ENCODE measurements at regions not wholly inside any gene's neighbourhood (a gene's known extent, or its start where the extent isn't known, plus 50 kb on each side); places are given as distances from the start of the nearest gene placed in this dataset.
"Not testable (repeated sequence)": the region's sequence is repeated elsewhere in the genome, so short reads cannot be mapped to it uniquely, and the experiment has no call there.

- no peaks in the 10 kb centered on the region for H3K36me3 Mint-ChIP-seq
- peaks cover 4 to 5% of the 10 kb centered on the region in 2 donors for H3K9me3 Mint-ChIP-seq
- no peak overlapping the region for H3K27ac Mint-ChIP-seq
- H3K4me3 Mint-ChIP-seq = no peak overlapping the region
- ATAC-seq (replicated peaks) (no peak), DNase-seq (no peak)
- H3K27me3 Mint-ChIP-seq = peaks cover 11 to 20% of the 10 kb centered on the region in 2 donors
- H3K4me1 Mint-ChIP-seq = no peaks in the 10 kb centered on the region
Observed at GRCh38 chr12:91455321-91455720, 272.7 kb upstream of the DCN start.

DNA sequence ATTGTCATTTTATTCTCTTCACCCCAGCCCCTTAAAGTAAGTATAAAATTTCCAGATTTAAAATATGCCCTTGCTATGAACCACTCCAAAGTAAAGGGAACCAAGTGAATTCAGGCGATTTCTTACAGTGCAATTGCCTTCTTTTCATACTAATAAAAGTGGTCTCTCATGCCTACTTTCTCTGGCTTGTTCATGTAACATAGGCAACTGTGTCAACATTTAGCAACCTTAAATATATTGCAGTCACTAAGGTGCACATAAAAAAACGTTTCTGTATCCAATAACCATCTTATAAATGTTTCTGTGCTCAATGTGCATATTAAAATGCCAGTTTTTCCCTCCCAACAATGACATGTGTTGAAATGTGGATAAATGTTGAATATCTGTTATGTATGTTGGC lies 271.6 kb upstream of the DCN start:
- DNase-seq = no peak
- Mint-ChIP-seq H3K4me3 (no peak overlapping the region), H3K27ac (no peak overlapping the region), H3K4me1 (no peaks in the 10 kb centered on the region), H3K36me3 (no peaks in the 10 kb centered on the region), H3K27me3 (peaks cover 11 to 20% of the 10 kb centered on the region in 2 donors), H3K9me3 (peaks cover 4 to 5% of the 10 kb centered on the region in 2 donors)
- ATAC-seq (replicated peaks) = no peak

DNA sequence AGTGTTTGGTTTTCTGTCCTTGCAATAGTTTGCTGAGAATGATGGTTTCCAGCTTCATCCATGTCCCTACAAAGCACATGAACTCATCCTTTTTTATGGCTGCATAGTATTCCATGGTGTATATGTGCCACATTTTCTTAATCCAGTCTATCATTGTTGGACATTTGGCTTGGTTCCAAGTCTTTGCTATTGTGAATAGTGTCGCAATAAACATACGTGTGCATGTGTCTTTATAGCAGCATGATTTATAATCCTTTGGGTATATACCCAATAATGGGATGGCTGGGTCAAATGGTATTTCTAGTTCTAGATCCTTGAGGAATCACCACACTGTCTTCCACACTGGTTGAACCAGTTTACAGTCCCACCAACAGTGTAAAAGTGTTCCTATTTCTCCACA lies 269.8 kb upstream of the DCN start:
- H3K9me3 Mint-ChIP-seq; H3K4me3 Mint-ChIP-seq; DNase-seq; H3K36me3 Mint-ChIP-seq; ATAC-seq (replicated peaks); H3K27ac Mint-ChIP-seq; H3K4me1 Mint-ChIP-seq: not testable (repeated sequence)
- H3K27me3 Mint-ChIP-seq = peaks cover 6 to 15% of the 10 kb centered on the region in 2 donors

GRCh38 chr12:91441993-91442952 lies 259.7 kb upstream of the DCN start:
- peaks cover 8 to 11% of the 10 kb centered on the region in 2 donors for H3K4me1 Mint-ChIP-seq
- H3K27ac Mint-ChIP-seq = no peak overlapping the region
- peaks cover 0 to 6% of the 10 kb centered on the region in 2 donors for H3K9me3 Mint-ChIP-seq
- no peak for DNase-seq
- peaks cover 0 to 3% of the 10 kb centered on the region in 2 donors for H3K27me3 Mint-ChIP-seq
- ATAC-seq (replicated peaks) = no peak
- H3K36me3 Mint-ChIP-seq = no peaks in the 10 kb centered on the region
- no peak overlapping the region for H3K4me3 Mint-ChIP-seq

DNA sequence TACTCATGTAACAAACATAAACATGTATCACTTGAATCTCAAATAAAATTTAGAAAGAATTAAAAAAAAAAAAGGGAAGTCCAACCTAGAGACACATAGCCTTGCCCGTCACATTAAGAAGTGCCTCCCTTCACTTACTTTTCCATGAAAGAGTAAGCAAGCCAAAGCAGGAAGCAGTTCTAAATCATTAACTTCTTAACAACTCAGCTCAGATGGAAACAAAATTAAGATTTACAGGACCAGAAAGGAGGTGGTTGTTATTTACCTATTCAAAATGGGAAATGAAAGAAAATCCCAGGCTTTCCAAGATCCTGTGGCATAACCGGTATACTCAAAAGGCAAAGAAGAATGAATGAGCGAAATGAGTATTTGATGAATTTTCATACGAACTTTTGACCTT lies 258.6 kb upstream of the DCN start:
- Mint-ChIP-seq H3K9me3 (peaks cover 0 to 6% of the 10 kb centered on the region in 2 donors), H3K27me3 (peaks cover 0 to 3% of the 10 kb centered on the region in 2 donors), H3K4me3 (no peak overlapping the region), H3K4me1 (peaks cover 8 to 11% of the 10 kb centered on the region in 2 donors), H3K36me3 (no peaks in the 10 kb centered on the region), H3K27ac (no peak overlapping the region)
- DNase-seq (no peak), ATAC-seq (replicated peaks) (no peak)

DNA sequence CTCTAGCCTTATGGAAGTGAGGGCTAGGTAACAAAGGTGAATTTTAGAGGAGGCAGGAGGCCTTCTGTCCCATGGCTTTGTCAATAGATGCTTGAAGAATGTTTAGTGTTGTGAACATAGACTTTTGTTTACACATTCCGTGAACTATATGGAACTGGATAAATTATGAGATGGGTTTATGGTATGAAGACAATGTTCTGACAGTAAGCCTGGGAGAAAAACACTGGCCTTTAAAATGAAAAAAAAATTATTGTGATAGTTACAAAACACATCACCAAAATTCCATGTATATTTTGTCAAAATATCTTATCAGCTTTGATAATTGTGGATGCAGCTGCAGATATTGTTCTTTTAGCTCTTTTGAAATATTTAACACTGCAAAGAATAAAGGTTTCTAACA lies 251.5 kb upstream of the DCN start:
- Mint-ChIP-seq H3K27ac (no peak overlapping the region), H3K27me3 (peaks cover 7 to 11% of the 10 kb centered on the region in 2 donors), H3K4me1 (peaks cover 8 to 11% of the 10 kb centered on the region in 2 donors), H3K9me3 (peaks cover 0 to 3% of the 10 kb centered on the region in 2 donors), H3K36me3 (no peaks in the 10 kb centered on the region), H3K4me3 (no peak overlapping the region)
- ATAC-seq (replicated peaks) = no peak
- no peak for DNase-seq

DNA sequence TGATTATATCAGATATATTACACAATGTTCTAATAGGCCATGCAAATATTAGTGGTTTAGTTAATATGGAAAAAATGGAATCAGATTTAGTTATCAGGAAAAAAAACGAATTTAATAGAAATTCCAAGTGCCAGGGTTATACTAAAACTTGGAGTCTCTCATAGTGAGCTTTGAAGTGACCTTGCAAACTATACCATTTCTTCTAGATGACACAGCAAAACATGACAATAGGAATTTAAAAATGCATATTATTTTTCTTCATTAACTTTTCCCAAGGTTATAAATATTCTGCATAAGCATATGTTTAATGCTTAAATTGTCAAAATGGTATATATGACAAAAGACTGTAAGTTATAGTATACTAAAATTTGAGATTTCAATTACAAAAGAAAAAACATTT lies 250.1 kb upstream of the DCN start:
- no peak for DNase-seq

GRCh38 chr12:91432089-91432488 lies 249.5 kb upstream of the DCN start:
- Mint-ChIP-seq H3K4me3 (no peak overlapping the region), H3K27me3 (peaks cover 12 to 14% of the 10 kb centered on the region in 2 donors), H3K4me1 (no peaks in the 10 kb centered on the region), H3K36me3 (no peaks in the 10 kb centered on the region), H3K9me3 (no peaks in the 10 kb centered on the region), H3K27ac (no peak overlapping the region)
- no peak for ATAC-seq (replicated peaks)
- DNase-seq = no peak

More for the DNA sequence above, 250.1 kb upstream of the DCN start:
- no peak for ATAC-seq (replicated peaks)
- Mint-ChIP-seq H3K27ac (no peak overlapping the region), H3K4me1 (no peaks in the 10 kb centered on the region), H3K9me3 (no peaks in the 10 kb centered on the region), H3K27me3 (peaks cover 7 to 14% of the 10 kb centered on the region in 2 donors), H3K36me3 (no peaks in the 10 kb centered on the region), H3K4me3 (no peak overlapping the region)

DNA sequence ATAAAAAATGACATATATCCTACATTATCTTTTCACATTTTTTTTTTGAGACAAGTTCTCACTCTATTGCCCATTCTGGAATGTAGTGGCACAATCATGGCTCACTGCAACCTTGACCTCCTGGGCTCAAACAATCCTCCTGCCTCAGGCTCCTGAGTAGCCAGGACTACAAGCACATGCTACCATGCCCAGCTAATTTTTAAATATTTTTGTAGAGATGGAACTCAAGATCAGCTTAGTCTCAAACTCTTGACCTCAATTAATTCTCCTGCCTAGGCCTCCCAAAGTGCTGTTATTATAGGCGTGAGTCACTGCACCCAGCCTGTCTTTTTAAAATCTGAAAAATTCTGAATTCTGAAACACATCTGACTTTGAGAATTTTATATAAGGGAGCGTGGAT lies 241.9 kb upstream of the DCN start:
- no peak for ATAC-seq (replicated peaks)
- H3K9me3 Mint-ChIP-seq = no peaks in the 10 kb centered on the region
- H3K36me3 Mint-ChIP-seq = no peaks in the 10 kb centered on the region
- peaks cover 15 to 19% of the 10 kb centered on the region in 2 donors for H3K27me3 Mint-ChIP-seq
- H3K4me1 Mint-ChIP-seq = no peaks in the 10 kb centered on the region
- H3K27ac Mint-ChIP-seq = no peak overlapping the region
- no peak overlapping the region for H3K4me3 Mint-ChIP-seq
- no peak for DNase-seq

- Mint-ChIP-seq H3K4me1 (no peaks in the 10 kb centered on the region), H3K9me3 (no peaks in the 10 kb centered on the region), H3K4me3 (no peak overlapping the region), H3K27ac (no peak overlapping the region), H3K36me3 (no peaks in the 10 kb centered on the region), H3K27me3 (peaks cover 10 to 19% of the 10 kb centered on the region in 2 donors)
- no peak for DNase-seq
- no peak for ATAC-seq (replicated peaks)
Observed at GRCh38 chr12:91423693-91424050, 241.1 kb upstream of the DCN start.

DNA sequence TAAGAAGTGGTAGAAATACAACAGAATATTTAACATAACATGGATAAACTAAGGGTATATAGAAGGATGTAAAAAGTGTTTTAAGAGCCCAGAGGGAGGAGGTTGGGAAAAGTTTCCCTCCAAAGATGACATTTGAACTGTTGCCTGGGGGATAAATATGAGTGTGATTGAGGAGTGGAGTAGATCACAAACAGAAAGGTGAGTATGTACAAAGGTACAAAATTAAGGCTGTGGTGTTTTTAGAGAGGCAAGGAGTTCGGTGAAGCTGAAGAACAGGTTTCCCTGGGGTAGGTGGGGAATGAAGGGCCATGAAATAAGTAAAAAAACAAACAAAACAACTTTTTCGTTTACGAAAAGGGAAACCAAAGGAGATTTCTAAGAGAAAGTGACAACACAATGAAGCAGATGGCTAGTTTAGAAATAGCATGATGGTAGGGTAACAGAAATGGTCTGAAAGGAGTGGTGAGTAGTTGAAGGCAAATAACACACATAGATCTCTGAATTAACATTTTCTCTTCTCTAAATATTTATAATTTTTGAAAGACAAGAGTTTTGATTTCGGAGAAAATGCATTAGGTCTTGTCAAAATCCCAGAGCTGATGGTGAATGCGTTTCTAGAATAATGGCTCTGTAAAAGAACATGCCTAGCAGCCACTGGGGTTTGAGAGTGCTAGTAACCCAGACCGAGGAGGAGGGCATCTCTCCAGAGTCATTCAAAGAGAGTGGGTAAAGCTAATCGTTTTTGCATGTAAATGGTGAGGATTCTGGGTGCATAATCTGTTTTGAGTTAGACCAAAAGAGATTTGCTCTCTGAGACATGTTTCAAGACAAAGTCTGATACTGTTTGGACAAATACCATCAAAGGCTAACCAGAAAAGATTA lies 240.4 kb upstream of the DCN start:
- ATAC-seq (replicated peaks) = no peak
- DNase-seq = no peak
- H3K27ac Mint-ChIP-seq = no peak overlapping the region
- H3K36me3 Mint-ChIP-seq = no peaks in the 10 kb centered on the region
- no peaks in the 10 kb centered on the region for H3K9me3 Mint-ChIP-seq
- H3K4me3 Mint-ChIP-seq = no peak overlapping the region
- H3K27me3 Mint-ChIP-seq = peaks cover 10 to 19% of the 10 kb centered on the region in 2 donors
- H3K4me1 Mint-ChIP-seq = no peaks in the 10 kb centered on the region

GRCh38 chr12:91422127-91422526 lies 239.5 kb upstream of the DCN start:
- ATAC-seq (replicated peaks) = no peak
- no peaks in the 10 kb centered on the region for H3K4me1 Mint-ChIP-seq

GRCh38 chr12:91419809-91420208 lies 237.2 kb upstream of the DCN start:
- H3K9me3 Mint-ChIP-seq = no peaks in the 10 kb centered on the region
- no peaks in the 10 kb centered on the region for H3K36me3 Mint-ChIP-seq
- DNase-seq (no peak), ATAC-seq (replicated peaks) (no peak)
- H3K4me3 Mint-ChIP-seq = no peak overlapping the region
- no peaks in the 10 kb centered on the region for H3K4me1 Mint-ChIP-seq
- no peak overlapping the region for H3K27ac Mint-ChIP-seq
- peaks cover 16 to 27% of the 10 kb centered on the region in 2 donors for H3K27me3 Mint-ChIP-seq

More at GRCh38 chr12:91422127-91422526, 239.5 kb upstream of the DCN start:
- no peak overlapping the region for H3K4me3 Mint-ChIP-seq
- DNase-seq = no peak
- H3K9me3 Mint-ChIP-seq = no peaks in the 10 kb centered on the region
- no peak overlapping the region for H3K27ac Mint-ChIP-seq
- no peaks in the 10 kb centered on the region for H3K36me3 Mint-ChIP-seq
- H3K27me3 Mint-ChIP-seq = peaks cover 10 to 14% of the 10 kb centered on the region in 2 donors

GRCh38 chr12:91418221-91419090 lies 235.8 kb upstream of the DCN start:
- no peaks in the 10 kb centered on the region for H3K9me3 Mint-ChIP-seq
- H3K4me3 Mint-ChIP-seq = no peak overlapping the region
- no peak for ATAC-seq (replicated peaks)
- no peak overlapping the region for H3K27ac Mint-ChIP-seq
- H3K27me3 Mint-ChIP-seq = peaks cover 10 to 20% of the 10 kb centered on the region in 2 donors
- no peaks in the 10 kb centered on the region for H3K4me1 Mint-ChIP-seq
- H3K36me3 Mint-ChIP-seq = no peaks in the 10 kb centered on the region
- no peak for DNase-seq
